DND-41 (cell line): ENCODE measurements at regions not wholly inside any gene's neighbourhood (a gene's known extent, or its start where the extent isn't known, plus 50 kb on each side); places are given as distances from the start of the nearest gene placed in this dataset.

Experiments
- EZH2 ChIP-seq: IDR thresholded peaks from 3 replicates; pipeline ENCODE4 v1.6.1; 2012; ENCODE audit warnings: borderline replicate concordance, low read depth, mild to moderate bottlenecking, moderate library complexity, low read length, inconsistent platforms; ENCODE audit not compliant: severe bottlenecking
- TF ChIP-seq, protein P1 (sequence below): IDR thresholded peaks from 2 replicates; pipeline ENCODE4 v1.5.1; 2012; ENCODE audit warnings: borderline replicate concordance, low read length, moderate library complexity, mild to moderate bottlenecking; ENCODE audit not compliant: poor library complexity, severe bottlenecking; ENCODE audit errors: extremely low read depth

- no peak for TF ChIP-seq EZH2
- TF ChIP-seq, protein P1, sequence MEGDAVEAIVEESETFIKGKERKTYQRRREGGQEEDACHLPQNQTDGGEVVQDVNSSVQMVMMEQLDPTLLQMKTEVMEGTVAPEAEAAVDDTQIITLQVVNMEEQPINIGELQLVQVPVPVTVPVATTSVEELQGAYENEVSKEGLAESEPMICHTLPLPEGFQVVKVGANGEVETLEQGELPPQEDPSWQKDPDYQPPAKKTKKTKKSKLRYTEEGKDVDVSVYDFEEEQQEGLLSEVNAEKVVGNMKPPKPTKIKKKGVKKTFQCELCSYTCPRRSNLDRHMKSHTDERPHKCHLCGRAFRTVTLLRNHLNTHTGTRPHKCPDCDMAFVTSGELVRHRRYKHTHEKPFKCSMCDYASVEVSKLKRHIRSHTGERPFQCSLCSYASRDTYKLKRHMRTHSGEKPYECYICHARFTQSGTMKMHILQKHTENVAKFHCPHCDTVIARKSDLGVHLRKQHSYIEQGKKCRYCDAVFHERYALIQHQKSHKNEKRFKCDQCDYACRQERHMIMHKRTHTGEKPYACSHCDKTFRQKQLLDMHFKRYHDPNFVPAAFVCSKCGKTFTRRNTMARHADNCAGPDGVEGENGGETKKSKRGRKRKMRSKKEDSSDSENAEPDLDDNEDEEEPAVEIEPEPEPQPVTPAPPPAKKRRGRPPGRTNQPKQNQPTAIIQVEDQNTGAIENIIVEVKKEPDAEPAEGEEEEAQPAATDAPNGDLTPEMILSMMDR = no peak
Measured at GRCh38 chr6:92589996-92590395, 829.4 kb downstream of the EPHA7 start.
